GM19239 (cell line): ENCODE measurements at regions not wholly inside any gene's neighbourhood (a gene's known extent, or its start where the extent isn't known, plus 50 kb on each side); places are given as distances from the start of the nearest gene placed in this dataset.
"Not testable (repeated sequence)": the region's sequence is repeated elsewhere in the genome, so short reads cannot be mapped to it uniquely, and the experiment has no call there.

Experiments used
- DNase-seq: peaks from one replicate; pipeline ENCODE4 v3.0.0; 2011; ENCODE audit warnings: low spot score; ENCODE audit not compliant: insufficient read length
- FAIRE-seq: peaks from 2 replicates; lab custom pipeline; 2011; peaks lifted over from hg19 to GRCh38; lab: Jason Lieb, UNC

DNA sequence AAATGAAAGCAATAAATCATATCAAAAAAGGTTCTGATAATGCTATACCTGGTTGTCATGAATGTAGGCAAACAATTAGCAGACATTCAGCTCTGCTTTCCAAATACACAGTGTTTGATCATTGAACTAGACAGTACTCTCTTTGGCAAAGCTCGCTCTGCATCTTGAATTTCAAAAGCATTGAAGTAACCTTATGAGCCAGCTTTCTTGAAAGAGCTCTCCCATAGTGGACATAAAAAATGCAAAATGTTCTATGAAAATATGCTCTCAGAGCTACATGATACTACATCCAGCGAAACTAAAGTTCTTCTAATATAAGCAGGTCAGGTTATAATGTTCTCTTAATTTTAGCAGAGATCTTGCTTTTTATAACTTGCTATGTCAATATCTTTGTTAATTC lies 533.4 kb downstream of the CSNK1G3 start:
- DNase-seq (no peak), FAIRE-seq (no peak)

DNA sequence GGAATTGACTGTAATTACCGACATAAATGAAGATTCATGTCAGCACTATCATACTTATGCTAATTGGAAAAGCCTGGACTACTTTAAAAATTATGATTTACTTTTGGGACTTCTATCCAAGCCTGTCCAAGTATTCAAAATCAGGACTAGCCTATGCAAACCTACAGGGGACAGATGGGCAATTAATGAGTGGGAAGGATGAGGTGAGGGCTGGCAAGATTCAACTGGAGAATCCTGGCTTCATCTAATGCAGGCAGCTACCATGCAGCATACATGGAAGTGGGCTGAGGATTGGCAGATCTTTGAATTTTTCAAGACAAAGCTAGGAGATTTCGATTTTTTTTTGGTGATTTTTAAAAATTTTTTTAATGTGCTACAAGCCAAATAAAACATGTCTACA lies 532.6 kb downstream of the CSNK1G3 start:
- DNase-seq (no peak), FAIRE-seq (no peak)

- FAIRE-seq: no peak
- DNase-seq: no peak
Observed at GRCh38 chr5:124043456-124043855, 531.5 kb downstream of the CSNK1G3 start.

GRCh38 chr5:124040799-124041198 lies 528.8 kb downstream of the CSNK1G3 start:
- no peak for FAIRE-seq
- DNase-seq: no peak

DNA sequence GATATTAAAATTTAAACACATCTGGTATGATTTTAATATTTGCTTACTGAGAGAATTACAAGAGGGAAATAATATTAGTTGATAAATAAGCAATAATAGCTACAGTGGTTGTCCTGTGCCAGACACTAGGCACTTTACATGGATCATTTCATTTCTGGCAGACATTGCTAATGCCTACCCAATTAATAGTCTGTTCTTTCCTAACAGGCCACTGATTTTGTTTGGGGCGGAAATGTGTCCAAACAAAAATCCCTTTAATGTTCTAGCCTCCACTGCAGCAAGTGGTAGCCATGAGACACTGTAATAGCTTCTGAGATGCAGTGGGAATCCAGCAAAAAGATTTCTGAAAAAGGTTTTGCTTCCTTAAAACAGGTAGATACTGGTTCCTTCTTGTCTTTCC lies 527.4 kb downstream of the CSNK1G3 start:
- no peak for FAIRE-seq
- no peak for DNase-seq

- DNase-seq (no peak), FAIRE-seq (no peak)
Observed at GRCh38 chr5:124036786-124037185, 524.8 kb downstream of the CSNK1G3 start.

GRCh38 chr5:124034963-124035362 lies 523.0 kb downstream of the CSNK1G3 start:
- DNase-seq (peak; percentile 4), FAIRE-seq (no peak)

- DNase-seq (no peak), FAIRE-seq (no peak)
Observed at GRCh38 chr5:124034083-124034700, 522.2 kb downstream of the CSNK1G3 start.

DNA sequence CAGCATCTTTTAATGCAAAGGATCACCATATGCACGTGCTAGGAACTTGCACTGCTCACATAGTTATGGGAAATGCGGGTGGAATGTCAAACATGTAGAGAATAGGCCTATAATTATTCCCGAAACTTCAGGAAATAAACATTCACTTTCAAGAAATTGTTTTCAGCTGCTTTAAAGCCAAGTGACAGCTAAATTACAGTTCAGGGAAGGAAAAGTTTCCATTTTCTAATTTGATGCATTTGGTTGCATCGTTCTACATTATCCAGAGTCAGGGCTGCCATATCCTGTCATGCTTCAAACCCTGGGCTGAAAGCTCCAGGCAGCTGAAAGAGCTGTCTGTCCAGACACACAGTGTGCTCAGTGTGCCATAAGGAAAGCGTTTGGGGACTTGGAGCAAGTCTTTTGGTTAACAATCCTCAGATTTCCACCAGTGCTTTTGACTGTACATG lies 518.1 kb downstream of the CSNK1G3 start:
- FAIRE-seq: no peak

DNA sequence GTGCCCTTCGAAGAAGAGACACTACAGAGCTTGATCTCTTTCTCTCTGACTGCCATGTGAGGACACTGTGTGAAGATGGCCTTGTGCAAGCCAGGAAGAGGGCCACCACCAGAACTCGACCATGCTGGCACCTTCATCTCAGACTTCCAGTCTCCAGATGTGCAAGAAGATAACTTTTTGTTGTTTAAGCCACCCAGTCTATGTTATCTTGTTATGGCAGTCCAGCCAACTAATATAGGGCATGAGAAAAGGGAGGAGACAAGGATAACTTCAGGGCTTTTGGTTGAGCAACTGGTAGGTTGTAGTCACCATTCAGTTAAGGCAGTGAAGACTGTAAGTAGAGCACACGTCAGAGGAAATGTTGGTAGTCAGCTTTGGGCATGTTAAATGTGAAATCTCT lies 515.5 kb downstream of the CSNK1G3 start:
- DNase-seq (no peak), FAIRE-seq (no peak)

More for the DNA sequence above, 518.1 kb downstream of the CSNK1G3 start:
- DNase-seq: no peak

DNA sequence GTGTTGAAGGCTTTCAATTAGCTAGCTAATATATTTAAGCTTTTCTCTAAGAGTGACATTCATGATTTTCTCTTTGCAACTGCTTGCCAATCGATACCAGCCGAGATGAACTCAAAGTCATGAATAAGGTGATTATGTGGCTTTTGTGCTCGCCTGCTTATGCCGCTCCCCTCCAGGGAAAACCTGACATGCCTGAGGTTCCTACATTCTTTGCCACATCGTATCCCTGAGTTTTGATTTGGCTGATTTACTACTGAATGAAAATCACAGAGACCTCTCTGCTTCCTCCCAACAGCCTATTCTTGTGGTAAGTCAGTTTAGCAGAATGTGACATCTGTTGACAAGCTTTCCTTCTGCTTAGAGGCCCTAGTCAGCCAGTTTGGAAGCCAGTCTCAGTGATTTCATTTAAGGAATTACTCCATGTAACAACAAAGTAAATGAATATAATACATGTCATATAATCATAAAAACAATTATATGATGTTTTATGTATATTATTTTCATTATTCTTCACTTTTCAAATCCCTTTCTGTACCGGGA lies 513.4 kb downstream of the CSNK1G3 start:
- DNase-seq (no peak), FAIRE-seq (no peak)

GRCh38 chr5:124022966-124023365 lies 511.0 kb downstream of the CSNK1G3 start:
- no peak for FAIRE-seq
- no peak for DNase-seq

GRCh38 chr5:124021776-124022175 lies 509.8 kb downstream of the CSNK1G3 start:
- no peak for DNase-seq
- no peak for FAIRE-seq

- no peak for FAIRE-seq
Observed at GRCh38 chr5:124021066-124021641, 509.2 kb downstream of the CSNK1G3 start.

DNA sequence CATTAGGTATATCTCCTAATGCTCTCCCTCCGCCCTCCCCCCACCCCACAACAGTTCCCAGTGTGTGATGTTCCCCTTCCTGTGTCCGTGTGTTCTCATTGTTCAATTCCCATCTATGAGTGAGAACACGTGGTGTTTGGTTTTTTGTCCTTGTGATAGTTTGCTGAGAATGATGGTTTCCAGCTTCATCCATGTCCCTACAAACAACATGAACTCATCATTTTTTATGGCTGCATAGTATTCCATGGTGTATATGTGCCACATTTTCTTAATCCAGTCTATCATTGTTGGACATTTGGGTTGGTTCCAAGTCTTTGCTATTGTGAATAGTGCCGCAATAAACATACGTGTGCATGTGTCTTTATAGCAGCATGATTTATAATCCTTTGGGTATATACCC lies 505.3 kb downstream of the CSNK1G3 start:
- FAIRE-seq, DNase-seq: not testable (repeated sequence)

More at GRCh38 chr5:124021066-124021641, 509.2 kb downstream of the CSNK1G3 start:
- no peak for DNase-seq

DNA sequence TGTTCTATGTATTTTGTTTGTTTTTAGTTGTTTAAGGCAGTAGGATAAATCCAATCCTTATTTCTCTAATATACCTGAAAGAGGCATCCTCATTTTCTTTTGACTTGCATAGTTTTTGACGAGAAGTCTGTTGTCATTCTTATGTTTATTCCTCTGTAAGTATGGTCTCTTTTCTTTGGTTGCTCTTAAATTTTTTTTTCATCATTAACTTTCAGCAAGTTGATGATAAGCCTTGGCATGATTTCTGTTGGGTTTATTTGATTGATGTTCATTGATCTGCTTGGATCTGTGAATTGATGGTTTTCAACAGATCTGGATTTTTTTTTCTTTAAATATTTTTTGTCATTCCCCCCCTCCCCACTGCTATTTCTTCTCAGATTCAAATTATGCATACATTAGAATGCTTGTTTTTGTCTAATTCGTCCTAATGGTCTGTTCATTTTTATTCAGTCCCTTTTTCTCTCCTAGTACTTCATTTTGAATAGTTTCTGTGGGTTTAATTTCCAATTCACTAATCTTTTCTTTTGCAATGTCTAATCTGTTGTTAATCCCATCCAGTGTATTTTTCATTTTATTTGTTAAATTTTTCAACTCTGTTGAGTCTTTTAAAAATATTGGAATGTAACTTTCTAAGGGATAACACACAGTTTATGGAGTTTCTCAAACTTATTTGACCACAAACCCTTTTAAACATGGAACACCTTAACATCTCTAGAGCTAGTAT lies 495.9 kb downstream of the CSNK1G3 start:
- DNase-seq (no peak), FAIRE-seq (no peak)

GRCh38 chr5:124001036-124001615 lies 489.1 kb downstream of the CSNK1G3 start:
- no peak for DNase-seq
- no peak for FAIRE-seq

- no peak for FAIRE-seq
- DNase-seq: no peak
Observed at GRCh38 chr5:124000538-124000937, 488.6 kb downstream of the CSNK1G3 start.

DNA sequence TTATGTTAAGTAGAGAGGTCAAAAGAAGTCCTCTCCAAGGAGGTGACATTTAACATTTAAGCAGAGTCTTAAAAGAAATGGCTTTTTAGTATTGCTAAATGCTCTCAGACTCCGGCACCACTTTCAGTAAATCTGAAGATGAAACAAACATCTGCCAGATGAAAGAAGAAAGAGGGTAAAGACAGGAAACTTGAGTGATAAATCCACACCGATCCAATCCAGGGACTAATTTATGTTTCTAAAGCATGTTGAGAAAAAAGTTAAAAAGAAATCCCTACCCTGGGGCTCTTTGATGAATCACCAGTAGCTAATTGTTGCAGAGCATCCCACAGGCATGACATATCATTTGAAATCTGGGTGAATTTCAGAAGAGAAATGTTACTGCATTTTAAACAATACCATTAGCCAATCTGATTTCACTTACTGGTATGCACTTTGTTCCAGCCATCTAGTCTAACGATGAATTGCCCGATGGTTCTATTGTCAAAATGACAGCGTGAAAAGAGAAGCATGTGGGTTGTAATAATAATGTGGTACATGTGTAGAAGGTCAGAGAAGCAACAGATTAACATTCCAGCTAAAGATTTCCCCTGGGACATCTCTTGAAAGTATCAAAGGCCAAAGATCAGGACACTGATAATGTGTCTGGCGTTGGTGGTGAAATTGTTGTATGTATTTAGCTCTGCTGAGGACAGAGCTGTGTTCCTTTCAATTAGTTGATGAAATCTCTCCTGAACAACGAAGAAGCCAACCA lies 485.7 kb downstream of the CSNK1G3 start:
- FAIRE-seq (no peak), DNase-seq (no peak)

DNA sequence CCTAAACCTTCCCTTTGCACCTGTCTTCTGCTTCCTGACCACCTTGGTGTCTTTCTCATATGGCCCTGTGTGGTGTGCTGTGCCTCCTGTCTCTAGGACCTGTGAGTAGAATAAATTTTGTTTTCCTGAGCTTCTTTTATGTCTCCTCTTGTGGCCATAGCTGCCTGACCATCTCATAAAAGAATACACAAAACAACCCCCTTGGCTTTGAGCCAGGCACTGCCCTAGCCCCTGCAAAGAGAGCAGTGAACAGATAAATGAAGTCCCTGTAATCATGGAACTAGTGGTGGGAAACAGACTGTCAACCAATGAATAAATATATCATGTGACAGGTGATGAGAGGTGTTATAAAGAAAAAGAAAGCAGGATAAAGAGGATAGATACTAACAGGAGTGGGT lies 485.1 kb downstream of the CSNK1G3 start:
- DNase-seq: no peak
- no peak for FAIRE-seq
